Testis (tissue), 2 donors: ENCODE measurements at regions not wholly inside any gene's neighbourhood (a gene's known extent, or its start where the extent isn't known, plus 50 kb on each side); places are given as distances from the start of the nearest gene placed in this dataset.

Source experiments
- POLR2A ChIP-seq: fragments of 450-650 bp; IDR thresholded peaks from one replicate; pipeline ENCODE4 v1.6.1; 2017; ENCODE audit warnings: antibody characterized with exemption, mild to moderate bottlenecking, moderate library complexity
- TF ChIP-seq, protein P1 (sequence below), 3 experiments: fragments of 450-650 bp in 2 of 3; fragments of 200-600 bp in 1 of 3; sonication (generic) in 1 of 3; IDR thresholded peaks; one replicate each; pipeline ENCODE4 v1.5.1; 2016 to 2019; ENCODE audit warnings: antibody characterized with exemption in 3 of 3, mild to moderate bottlenecking in 2 of 3, moderate library complexity in 1 of 3

GRCh38 chr5:165573445-165573844, 2068.0 kb downstream of the MAT2B start:
- TF ChIP-seq POLR2A: no peak
- TF ChIP-seq, protein P1, sequence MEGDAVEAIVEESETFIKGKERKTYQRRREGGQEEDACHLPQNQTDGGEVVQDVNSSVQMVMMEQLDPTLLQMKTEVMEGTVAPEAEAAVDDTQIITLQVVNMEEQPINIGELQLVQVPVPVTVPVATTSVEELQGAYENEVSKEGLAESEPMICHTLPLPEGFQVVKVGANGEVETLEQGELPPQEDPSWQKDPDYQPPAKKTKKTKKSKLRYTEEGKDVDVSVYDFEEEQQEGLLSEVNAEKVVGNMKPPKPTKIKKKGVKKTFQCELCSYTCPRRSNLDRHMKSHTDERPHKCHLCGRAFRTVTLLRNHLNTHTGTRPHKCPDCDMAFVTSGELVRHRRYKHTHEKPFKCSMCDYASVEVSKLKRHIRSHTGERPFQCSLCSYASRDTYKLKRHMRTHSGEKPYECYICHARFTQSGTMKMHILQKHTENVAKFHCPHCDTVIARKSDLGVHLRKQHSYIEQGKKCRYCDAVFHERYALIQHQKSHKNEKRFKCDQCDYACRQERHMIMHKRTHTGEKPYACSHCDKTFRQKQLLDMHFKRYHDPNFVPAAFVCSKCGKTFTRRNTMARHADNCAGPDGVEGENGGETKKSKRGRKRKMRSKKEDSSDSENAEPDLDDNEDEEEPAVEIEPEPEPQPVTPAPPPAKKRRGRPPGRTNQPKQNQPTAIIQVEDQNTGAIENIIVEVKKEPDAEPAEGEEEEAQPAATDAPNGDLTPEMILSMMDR (IDR thresholded peaks at IDR 0.05): no peak
